ENCODE measurements at regions not wholly inside any gene's neighbourhood (a gene's known extent, or its start where the extent isn't known, plus 50 kb on each side); places are given as distances from the start of the nearest gene placed in this dataset.

DNA sequence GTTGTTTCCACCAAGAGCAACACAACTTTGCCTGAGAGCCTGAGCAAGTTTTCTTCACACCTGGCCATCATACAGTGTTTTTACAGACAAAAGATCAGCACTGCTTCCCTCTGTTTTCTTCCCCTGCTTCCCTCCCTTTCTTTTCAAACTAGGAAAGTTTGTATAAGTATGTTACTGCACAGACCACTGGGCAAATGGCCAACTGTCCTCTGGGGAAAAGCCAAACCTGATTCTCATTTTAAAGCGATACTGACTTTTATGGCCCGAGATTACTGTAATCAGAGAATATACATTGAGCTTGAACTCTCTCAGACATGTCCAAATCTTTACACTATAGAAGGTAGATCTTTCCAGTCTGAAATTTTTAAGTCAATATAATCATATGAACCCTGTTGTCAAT, 415.0 kb downstream of the NFIB start:
- no peak overlapping the region for H3K4me3 Mint-ChIP-seq

DNA sequence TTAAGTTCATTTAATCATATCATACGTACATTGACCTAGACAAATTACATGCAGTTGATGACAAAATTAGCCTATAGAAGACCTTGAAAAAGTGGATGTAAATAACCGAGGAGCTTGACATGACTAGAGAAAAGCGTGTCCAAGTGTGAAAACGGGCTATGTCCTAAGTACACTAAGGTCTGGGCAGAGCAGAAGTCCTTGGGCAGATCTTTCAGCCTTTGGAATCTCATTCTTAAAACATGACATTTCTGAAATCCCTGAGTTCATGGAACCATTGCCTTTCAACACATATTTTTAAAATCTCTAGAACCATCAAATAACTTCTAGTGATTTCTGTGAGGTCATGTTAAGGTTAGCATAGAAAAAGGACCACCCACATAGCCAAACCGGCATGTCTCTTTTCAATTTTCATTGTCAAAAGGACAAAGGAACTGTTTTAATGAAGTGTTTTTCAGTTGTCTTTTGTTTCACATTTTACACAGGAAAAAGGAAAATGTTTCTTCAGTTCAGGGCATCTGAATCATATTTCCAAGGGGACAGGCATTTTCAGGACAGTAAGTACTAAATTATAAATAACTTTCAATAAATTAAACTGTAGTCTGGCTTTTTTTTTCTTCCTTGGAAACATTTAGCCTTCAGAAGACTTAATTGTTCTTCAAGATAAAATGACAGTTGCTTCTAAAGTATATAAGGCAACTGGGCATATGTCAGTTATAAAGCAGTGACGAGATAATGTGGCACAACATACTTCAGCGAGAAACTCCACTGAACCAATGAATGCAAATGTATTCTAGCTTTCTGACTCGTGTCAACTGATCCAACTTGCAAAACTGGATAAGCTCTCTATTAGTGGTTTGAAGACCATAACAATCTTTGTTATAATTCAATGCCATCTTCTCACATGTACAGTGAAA, 416.8 kb downstream of the NFIB start:
- no peaks in the 10 kb centered on the region for H3K9me3 Mint-ChIP-seq
- H3K36me3 Mint-ChIP-seq (ENCODE audit: low read depth), result no peaks in the 10 kb centered on the region
- WGBS, 2 experiments (ENCODE audit: insufficient coverage in 1 of 2, insufficient read length in 1 of 2), result 85% methylated on average over 5 to 8 of the region's 8 CpGs
- H3K27me3 Mint-ChIP-seq (ENCODE audit: insufficient read depth), result no peaks in the 10 kb centered on the region
- Histone ChIP-seq H3K9me3 (ENCODE audit: control insufficient read depth, low read length) (no peaks in the 10 kb centered on the region), H3K27ac (ENCODE audit: low read depth, low read length) (no peak overlapping the region), H3K4me3 (ENCODE audit: low read length) (no peak overlapping the region), H3K36me3 (ENCODE audit: control insufficient read depth, insufficient read depth, low read length) (no peaks in the 10 kb centered on the region), H3K27me3 (ENCODE audit: control insufficient read depth, insufficient read depth, low read length, poor library complexity, severe bottlenecking) (no peaks in the 10 kb centered on the region), H3K9ac (ENCODE audit: extremely low read depth, low read length, poor library complexity, severe bottlenecking) (no peak overlapping the region), H3K4me1 (ENCODE audit: control insufficient read depth, insufficient read depth, low read length) (no peaks in the 10 kb centered on the region)
- no peak for TF ChIP-seq CTCF (conservative IDR thresholded peaks at IDR 0.05)
- peaks cover 6% of the 10 kb centered on the region for H3K4me1 Mint-ChIP-seq
- no peak for DNase-seq
- H3K27ac Mint-ChIP-seq, result no peak overlapping the region
- no peak overlapping the region for H3K4me3 Mint-ChIP-seq

More for the DNA sequence above, 415.0 kb downstream of the NFIB start:
- Histone ChIP-seq H3K27me3 (ENCODE audit: control insufficient read depth, insufficient read depth, low read length, poor library complexity, severe bottlenecking) (no peaks in the 10 kb centered on the region), H3K9ac (ENCODE audit: extremely low read depth, low read length, poor library complexity, severe bottlenecking) (no peak overlapping the region), H3K4me1 (ENCODE audit: control insufficient read depth, insufficient read depth, low read length) (no peaks in the 10 kb centered on the region), H3K9me3 (ENCODE audit: control insufficient read depth, low read length) (no peaks in the 10 kb centered on the region), H3K36me3 (ENCODE audit: control insufficient read depth, insufficient read depth, low read length) (no peaks in the 10 kb centered on the region), H3K27ac (ENCODE audit: low read depth, low read length) (no peak overlapping the region), H3K4me3 (ENCODE audit: low read length) (no peak overlapping the region)
- TF ChIP-seq CTCF (conservative IDR thresholded peaks at IDR 0.05), result no peak
- no peak for DNase-seq
- Mint-ChIP-seq H3K36me3 (ENCODE audit: low read depth) (no peaks in the 10 kb centered on the region), H3K27ac (no peak overlapping the region), H3K27me3 (ENCODE audit: insufficient read depth) (no peaks in the 10 kb centered on the region), H3K4me1 (peaks cover 6% of the 10 kb centered on the region), H3K9me3 (no peaks in the 10 kb centered on the region)
- 72% methylated on average over 2 of the region's 2 CpGs; no CpG with 5 or more reads in 1 of the 2 experiments for WGBS, 2 experiments (ENCODE audit: insufficient coverage in 1 of 2, insufficient read length in 1 of 2)

GRCh38 chr9:13896047-13896446, 417.9 kb downstream of the NFIB start:
- TF ChIP-seq CTCF (conservative IDR thresholded peaks at IDR 0.05), result no peak
- no peak overlapping the region for H3K4me3 Mint-ChIP-seq

More at GRCh38 chr9:13896047-13896446, 417.9 kb downstream of the NFIB start:
- peaks cover 6% of the 10 kb centered on the region for H3K4me1 Mint-ChIP-seq
- no CpG with 5 or more reads among the region's 1 CpG for WGBS, 2 experiments (ENCODE audit: insufficient coverage in 1 of 2, insufficient read length in 1 of 2)
- Histone ChIP-seq H3K9me3 (ENCODE audit: control insufficient read depth, low read length) (no peaks in the 10 kb centered on the region), H3K27ac (ENCODE audit: low read depth, low read length) (no peak overlapping the region), H3K4me3 (ENCODE audit: low read length) (no peak overlapping the region), H3K9ac (ENCODE audit: extremely low read depth, low read length, poor library complexity, severe bottlenecking) (no peak overlapping the region), H3K27me3 (ENCODE audit: control insufficient read depth, insufficient read depth, low read length, poor library complexity, severe bottlenecking) (no peaks in the 10 kb centered on the region), H3K4me1 (ENCODE audit: control insufficient read depth, insufficient read depth, low read length) (no peaks in the 10 kb centered on the region), H3K36me3 (ENCODE audit: control insufficient read depth, insufficient read depth, low read length) (no peaks in the 10 kb centered on the region)
- no peaks in the 10 kb centered on the region for H3K27me3 Mint-ChIP-seq (ENCODE audit: insufficient read depth)
- H3K9me3 Mint-ChIP-seq, result no peaks in the 10 kb centered on the region
- DNase-seq, result no peak
- H3K36me3 Mint-ChIP-seq (ENCODE audit: low read depth), result no peaks in the 10 kb centered on the region
- no peak overlapping the region for H3K27ac Mint-ChIP-seq
